Transverse colon (tissue), 4 donors: ENCODE measurements at regions not wholly inside any gene's neighbourhood (a gene's known extent, or its start where the extent isn't known, plus 50 kb on each side); places are given as distances from the start of the nearest gene placed in this dataset.

ENCODE experiments used
- DNase-seq: peaks from one replicate; pipeline ENCODE4 v3.0.0-alpha.2; 2019
- H3K27ac ChIP-seq, 4 donors: fragments of 200-600 bp; sonication (generic); 2 replicates each; pipeline ENCODE4 v1.5.1; 2016 to 2018; ENCODE audit warnings: inconsistent platforms in 4 of 4
- H3K27me3 ChIP-seq: fragments of 200-600 bp; sonication (generic); 2 replicates; pipeline ENCODE4 v1.5.1; 2017; ENCODE audit warnings: inconsistent platforms
- H3K36me3 ChIP-seq, 4 donors: fragments of 200-600 bp; sonication (generic); 2 replicates each; pipeline ENCODE4 v1.5.1; 2017 to 2019; ENCODE audit warnings: inconsistent platforms in 4 of 4
- H3K4me1 ChIP-seq, 4 donors: fragments of 200-600 bp; sonication (generic); 2 replicates each; pipeline ENCODE4 v1.5.1; 2017 to 2020; ENCODE audit warnings: inconsistent platforms in 4 of 4
- H3K4me3 ChIP-seq, 4 donors: fragments of 200-600 bp; sonication (generic); 1 replicate in 1 of 4; 2 replicates in 3 of 4; pipeline versions ENCODE4 v1.5.1 to v1.6.1; 2017 to 2019; ENCODE audit warnings: inconsistent platforms in 4 of 4
- H3K9me3 ChIP-seq, 2 donors: fragments of 200-600 bp; sonication (generic); 2 replicates each; pipeline ENCODE4 v1.5.1; 2017 to 2019; ENCODE audit warnings: inconsistent platforms in 2 of 2
- CTCF ChIP-seq, 5 experiments: fragments of 200-600 bp in 3 of 5; fragments of 450-650 bp in 2 of 5; sonication (generic) in 3 of 5; IDR thresholded peaks; 1 replicate in 2 of 5; 2 replicates in 3 of 5; pipeline ENCODE4 v1.5.1; 2016 to 2017; ENCODE audit warnings: antibody characterized with exemption in 5 of 5, inconsistent platforms in 3 of 5, mild to moderate bottlenecking in 2 of 5, moderate library complexity in 1 of 5
- EP300 ChIP-seq: sonication (generic); formaldehyde crosslinking; IDR thresholded peaks from one replicate; pipeline ENCODE4 v1.6.1; 2017; ENCODE audit warnings: antibody characterized with exemption, low read depth
- POLR2A ChIP-seq: fragments of 450-650 bp; IDR thresholded peaks from one replicate; pipeline ENCODE4 v1.6.1; 2016; ENCODE audit warnings: antibody characterized with exemption, mild to moderate bottlenecking, moderate library complexity
- POLR2AphosphoS5 ChIP-seq, 3 donors: sonication (generic); formaldehyde crosslinking; IDR thresholded peaks; one replicate each; pipeline ENCODE4 v1.6.1; 2016; ENCODE audit warnings: antibody characterized with exemption in 3 of 3
- WGBS, 2 donors: methylation state at CpG; one replicate each; pipeline ENCODE4 v1.1.5; 2018; ENCODE audit warnings: low coverage in 1 of 2; 5-methylcytosine and 5-hydroxymethylcytosine counted together
- in situ Hi-C, 4 donors: fragments of 200-750 bp; cut with MboI; loops; one replicate each; pipeline versions ENCODE4 v1.15.0 to v1.15.1; 2017; ENCODE audit warnings: low sequenced_read_pairs in 3 of 4, low pct_ligation_motif_present in 1 of 4, low pct_unique_long_range_greater_than_20kb in 1 of 4
- intact Hi-C: fragments of 100-400 bp; cut with DNase I; formaldehyde crosslinking; loops from one replicate; pipeline ENCODE4 v1.15.1; 2023; ENCODE audit warnings: low total_unique reads

- no peak for DNase-seq
- no peaks in the 10 kb centered on the region for H3K36me3 ChIP-seq
- 67 to 85% methylated on average over 1 to 2 of the region's 2 CpGs for WGBS, 2 donors
- in situ Hi-C loops = no loop called here
- no peaks in the 10 kb centered on the region for H3K9me3 ChIP-seq
- TF ChIP-seq EP300 (no peak), POLR2A (no peak)
- no peak overlapping the region for H3K4me3 ChIP-seq
- H3K4me1 ChIP-seq = no peaks in the 10 kb centered on the region
- no peaks in the 10 kb centered on the region for H3K27me3 ChIP-seq
- intact Hi-C loops = no loop called here
- H3K27ac ChIP-seq = no peak overlapping the region
Observed at GRCh38 chr20:40489886-40490285, 199.2 kb downstream of the MAFB start.

- DNase-seq = no peak
- H3K27ac ChIP-seq = no peak overlapping the region
- no peaks in the 10 kb centered on the region for H3K36me3 ChIP-seq
- intact Hi-C loops (no loop called here), in situ Hi-C loops (no loop called here)
- H3K9me3 ChIP-seq = no peaks in the 10 kb centered on the region
- WGBS, 2 donors = 80 to 83% methylated on average over 3 of the region's 3 CpGs
- H3K27me3 ChIP-seq = no peaks in the 10 kb centered on the region
- TF ChIP-seq EP300 (no peak), POLR2AphosphoS5 (IDR thresholded peaks at IDR 0.05) (no peak), POLR2A (no peak), CTCF (IDR thresholded peaks at IDR 0.05) (no peak)
- no peak overlapping the region for H3K4me3 ChIP-seq
- H3K4me1 ChIP-seq = no peaks in the 10 kb centered on the region
Observed at GRCh38 chr20:40488401-40488800, 200.6 kb downstream of the MAFB start.

- Histone ChIP-seq H3K4me1 (no peaks in the 10 kb centered on the region), H3K36me3 (no peaks in the 10 kb centered on the region), H3K4me3 (no peak overlapping the region), H3K27ac (no peak overlapping the region), H3K27me3 (no peaks in the 10 kb centered on the region), H3K9me3 (no peaks in the 10 kb centered on the region)
- DNase-seq = no peak
- TF ChIP-seq POLR2AphosphoS5 (IDR thresholded peaks at IDR 0.05) (no peak), EP300 (no peak), CTCF (IDR thresholded peaks at IDR 0.05) (no peak), POLR2A (no peak)
- intact Hi-C loops (no loop called here), in situ Hi-C loops (no loop called here)
- WGBS, 2 donors = 90% methylated on average over 3 of the region's 3 CpGs; no CpG with 5 or more reads in 1 of the 2 donors
Observed at GRCh38 chr20:40486297-40486696, 202.7 kb downstream of the MAFB start.

- in situ Hi-C loops = no loop called here
- H3K4me1 ChIP-seq = no peaks in the 10 kb centered on the region
- TF ChIP-seq CTCF (IDR thresholded peaks at IDR 0.05) = no peak
- no peaks in the 10 kb centered on the region for H3K27me3 ChIP-seq
- no peak overlapping the region for H3K27ac ChIP-seq
- no peaks in the 10 kb centered on the region for H3K9me3 ChIP-seq
- no peak overlapping the region for H3K4me3 ChIP-seq
- H3K36me3 ChIP-seq = no peaks in the 10 kb centered on the region
- intact Hi-C loops = no loop called here
- no peak for DNase-seq
- WGBS, 2 donors = 81 to 84% methylated on average over 3 to 7 of the region's 7 CpGs
Observed at GRCh38 chr20:40481743-40482458, 207.1 kb downstream of the MAFB start.

- DNase-seq = no peak
- intact Hi-C loops = no loop called here
- no peak for TF ChIP-seq POLR2AphosphoS5 (IDR thresholded peaks at IDR 0.05)
- TF ChIP-seq EP300 = no peak
- TF ChIP-seq CTCF (IDR thresholded peaks at IDR 0.05) = no peak
- TF ChIP-seq POLR2A = no peak
- no peak overlapping the region for H3K4me3 ChIP-seq
- H3K27me3 ChIP-seq = no peaks in the 10 kb centered on the region
- in situ Hi-C loops = no loop called here
- H3K4me1 ChIP-seq = no peaks in the 10 kb centered on the region
- H3K9me3 ChIP-seq = no peaks in the 10 kb centered on the region
- H3K27ac ChIP-seq = no peak overlapping the region
- H3K36me3 ChIP-seq = no peaks in the 10 kb centered on the region
Observed at GRCh38 chr20:40481337-40481736, 207.7 kb downstream of the MAFB start.
